Mucosa of rectum (tissue), 2 donors: ENCODE measurements at regions not wholly inside any gene's neighbourhood (a gene's known extent, or its start where the extent isn't known, plus 50 kb on each side); places are given as distances from the start of the nearest gene placed in this dataset.
"Not testable (repeated sequence)": the region's sequence is repeated elsewhere in the genome, so short reads cannot be mapped to it uniquely, and the experiment has no call there.

ENCODE experiments used
- H3K27ac ChIP-seq, 2 donors: one replicate each; pipeline ENCODE4 v1.7.0; 2013; ENCODE audit warnings: inconsistent platforms in 2 of 2, low read depth in 2 of 2, low read length in 2 of 2
- H3K27me3 ChIP-seq, 2 donors: one replicate each; pipeline ENCODE4 v1.7.0; 2013; ENCODE audit warnings: low read length in 2 of 2; ENCODE audit not compliant: control insufficient read depth in 2 of 2, insufficient read depth in 2 of 2
- H3K36me3 ChIP-seq, 2 donors: one replicate each; pipeline ENCODE4 v1.7.0; 2013; ENCODE audit warnings: low read length in 2 of 2; ENCODE audit not compliant: control insufficient read depth in 2 of 2, insufficient read depth in 2 of 2
- H3K4me1 ChIP-seq, 2 donors: one replicate each; pipeline ENCODE4 v1.7.0; 2013; ENCODE audit warnings: low read length in 2 of 2, mild to moderate bottlenecking in 1 of 2; ENCODE audit not compliant: control insufficient read depth in 2 of 2, insufficient read depth in 2 of 2
- H3K4me3 ChIP-seq, 2 donors: one replicate each; pipeline ENCODE4 v1.7.0; 2013; ENCODE audit warnings: low read length in 2 of 2
- H3K9ac ChIP-seq, 2 donors: one replicate each; pipeline ENCODE4 v1.7.0; 2013; ENCODE audit warnings: low read length in 2 of 2, low read depth in 1 of 2, mild to moderate bottlenecking in 1 of 2
- H3K9me3 ChIP-seq, 2 donors: one replicate each; pipeline ENCODE4 v1.7.0; 2013; ENCODE audit warnings: low read length in 2 of 2; ENCODE audit not compliant: control insufficient read depth in 2 of 2
- donor health status: healthy.
- donor health status: Normal muscosa, but diverticular disease.

GRCh38 chr2:192952245-192952644 is 757.5 kb upstream of the TMEFF2 start:
- H3K9ac ChIP-seq = no peak overlapping the region
- H3K9me3 ChIP-seq = no peaks in the 10 kb centered on the region
- no peak overlapping the region for H3K4me3 ChIP-seq
- no peaks in the 10 kb centered on the region for H3K4me1 ChIP-seq
- no peaks in the 10 kb centered on the region for H3K36me3 ChIP-seq
- H3K27me3 ChIP-seq = no peaks in the 10 kb centered on the region
- no peak overlapping the region for H3K27ac ChIP-seq

GRCh38 chr2:192948316-192948715 is 753.6 kb upstream of the TMEFF2 start:
- no peak overlapping the region for H3K4me3 ChIP-seq
- no peak overlapping the region for H3K27ac ChIP-seq
- H3K36me3 ChIP-seq = no peaks in the 10 kb centered on the region
- no peaks in the 10 kb centered on the region for H3K9me3 ChIP-seq
- no peaks in the 10 kb centered on the region for H3K4me1 ChIP-seq
- H3K27me3 ChIP-seq = no peaks in the 10 kb centered on the region
- H3K9ac ChIP-seq = no peak overlapping the region

- Histone ChIP-seq H3K27me3 (no peaks in the 10 kb centered on the region), H3K4me3 (no peak overlapping the region), H3K9me3 (no peaks in the 10 kb centered on the region), H3K27ac (no peak overlapping the region), H3K36me3 (no peaks in the 10 kb centered on the region), H3K4me1 (no peaks in the 10 kb centered on the region), H3K9ac (no peak overlapping the region)
Measured at GRCh38 chr2:192947352-192947751, 752.6 kb upstream of the TMEFF2 start.

GRCh38 chr2:192940767-192941166 is 746.0 kb upstream of the TMEFF2 start:
- no peak overlapping the region for H3K27ac ChIP-seq
- H3K36me3 ChIP-seq = no peaks in the 10 kb centered on the region
- H3K9me3 ChIP-seq = no peaks in the 10 kb centered on the region
- no peaks in the 10 kb centered on the region for H3K27me3 ChIP-seq
- H3K9ac ChIP-seq = no peak overlapping the region
- no peaks in the 10 kb centered on the region for H3K4me1 ChIP-seq
- no peak overlapping the region for H3K4me3 ChIP-seq

- H3K36me3 ChIP-seq = no peaks in the 10 kb centered on the region
- no peak overlapping the region for H3K9ac ChIP-seq
- no peak overlapping the region for H3K4me3 ChIP-seq
- no peaks in the 10 kb centered on the region for H3K9me3 ChIP-seq
- no peaks in the 10 kb centered on the region for H3K4me1 ChIP-seq
- no peak overlapping the region for H3K27ac ChIP-seq
- no peaks in the 10 kb centered on the region for H3K27me3 ChIP-seq
Measured at GRCh38 chr2:192932376-192932775, 737.6 kb upstream of the TMEFF2 start.

GRCh38 chr2:192921631-192922030 is 726.9 kb upstream of the TMEFF2 start:
- H3K9ac ChIP-seq, H3K9me3 ChIP-seq, H3K4me1 ChIP-seq, H3K27me3 ChIP-seq, H3K27ac ChIP-seq, H3K36me3 ChIP-seq, H3K4me3 ChIP-seq: not testable (repeated sequence)

DNA sequence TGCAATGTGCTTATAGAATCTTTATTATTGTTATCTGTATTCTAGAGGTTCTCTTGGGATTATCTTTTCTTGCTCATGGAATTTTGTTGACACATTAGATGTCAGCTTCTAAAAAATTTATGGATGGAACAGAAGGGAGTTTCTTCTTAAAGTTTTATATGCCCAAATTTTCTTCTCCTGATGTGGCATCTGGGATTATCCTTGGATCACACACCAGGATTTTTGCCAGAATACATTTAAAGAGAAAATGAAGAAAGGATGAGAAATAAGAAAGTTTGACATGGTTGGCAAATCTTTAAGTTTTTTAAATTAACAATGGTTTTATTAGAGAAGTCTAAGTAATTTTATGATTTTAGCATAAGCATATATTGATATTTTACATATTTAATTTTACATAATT is 706.7 kb upstream of the TMEFF2 start:
- H3K4me3 ChIP-seq = no peak overlapping the region
- H3K36me3 ChIP-seq = no peaks in the 10 kb centered on the region
- H3K9ac ChIP-seq = no peak overlapping the region
- no peaks in the 10 kb centered on the region for H3K9me3 ChIP-seq
- no peaks in the 10 kb centered on the region for H3K4me1 ChIP-seq
- no peaks in the 10 kb centered on the region for H3K27me3 ChIP-seq
- H3K27ac ChIP-seq = no peak overlapping the region

DNA sequence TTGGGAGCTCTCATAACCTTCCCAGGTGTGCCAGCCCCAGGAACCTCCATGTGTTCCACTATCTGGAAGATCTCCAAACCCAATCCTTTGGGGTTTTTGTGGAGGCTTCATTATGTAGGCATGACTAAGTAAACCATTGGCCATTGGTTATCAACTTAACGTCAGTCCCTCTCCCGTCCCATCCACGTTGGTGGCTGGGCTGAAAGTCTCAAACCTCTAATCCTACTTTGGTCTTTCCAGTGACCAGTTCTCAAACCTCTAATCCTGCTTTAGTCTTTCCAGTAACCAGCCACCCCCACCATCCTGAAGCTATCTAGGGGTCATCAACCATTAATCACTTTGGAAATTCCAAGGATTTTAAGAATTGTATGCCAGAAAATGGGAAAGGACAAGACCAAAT is 704.7 kb upstream of the TMEFF2 start:
- no peaks in the 10 kb centered on the region for H3K4me1 ChIP-seq
- no peak overlapping the region for H3K4me3 ChIP-seq
- no peak overlapping the region for H3K9ac ChIP-seq

GRCh38 chr2:192893976-192894375 is 699.2 kb upstream of the TMEFF2 start:
- H3K4me3 ChIP-seq, H3K9ac ChIP-seq, H3K4me1 ChIP-seq, H3K27ac ChIP-seq, H3K36me3 ChIP-seq, H3K9me3 ChIP-seq, H3K27me3 ChIP-seq: not testable (repeated sequence)

More for the DNA sequence above, 704.7 kb upstream of the TMEFF2 start:
- Histone ChIP-seq H3K27me3 (no peaks in the 10 kb centered on the region), H3K27ac (no peak overlapping the region), H3K36me3 (no peaks in the 10 kb centered on the region), H3K9me3 (no peaks in the 10 kb centered on the region)

- Histone ChIP-seq H3K27me3 (no peaks in the 10 kb centered on the region), H3K4me1 (no peaks in the 10 kb centered on the region), H3K9me3 (no peaks in the 10 kb centered on the region), H3K36me3 (no peaks in the 10 kb centered on the region), H3K9ac (no peak overlapping the region), H3K4me3 (no peak overlapping the region), H3K27ac (no peak overlapping the region)
Measured at GRCh38 chr2:192888109-192888508, 693.4 kb upstream of the TMEFF2 start.

- Histone ChIP-seq H3K27me3 (no peaks in the 10 kb centered on the region), H3K36me3 (no peaks in the 10 kb centered on the region), H3K9ac (no peak overlapping the region), H3K4me3 (no peak overlapping the region), H3K4me1 (no peaks in the 10 kb centered on the region), H3K27ac (no peak overlapping the region), H3K9me3 (no peaks in the 10 kb centered on the region)
Measured at GRCh38 chr2:192887337-192887736, 692.6 kb upstream of the TMEFF2 start.
